Astrocyte (in vitro differentiated cells and primary cell): ENCODE measurements at regions not wholly inside any gene's neighbourhood (a gene's known extent, or its start where the extent isn't known, plus 50 kb on each side); places are given as distances from the start of the nearest gene placed in this dataset.

ENCODE experiments used
- DNase-seq: peaks from one replicate; pipeline ENCODE4 v3.0.0-alpha.2; 2010; ENCODE audit warnings: low read depth
- FAIRE-seq: peaks from 2 replicates; lab custom pipeline; 2011; peaks lifted over from hg19 to GRCh38; lab: Jason Lieb, UNC
- H2AFZ ChIP-seq: 2 replicates; pipeline ENCODE4 v1.6.0; 2012; ENCODE audit warnings: low read depth, low read length, inconsistent platforms
- H3K27ac ChIP-seq: 2 replicates; pipeline ENCODE4 v1.5.1; 2011; ENCODE audit warnings: low read depth, low read length, inconsistent platforms
- H3K27me3 ChIP-seq: 2 replicates; pipeline ENCODE4 v1.6.0; 2011; ENCODE audit warnings: low read length, inconsistent platforms; ENCODE audit not compliant: insufficient read depth
- H3K36me3 ChIP-seq: 2 replicates; pipeline ENCODE4 v1.5.1; 2011; ENCODE audit warnings: low read length, inconsistent platforms; ENCODE audit not compliant: insufficient read depth
- H3K4me1 ChIP-seq: 2 replicates; pipeline ENCODE4 v1.5.1; 2011; ENCODE audit warnings: low read length, inconsistent platforms; ENCODE audit not compliant: insufficient read depth
- H3K4me2 ChIP-seq: 2 replicates; pipeline ENCODE4 v1.6.0; 2012; ENCODE audit warnings: low read length, inconsistent platforms
- H3K4me3 ChIP-seq: 2 replicates; pipeline ENCODE4 v1.5.1; 2011; ENCODE audit warnings: low read depth, mild to moderate bottlenecking, low read length, inconsistent platforms; ENCODE audit not compliant: insufficient read depth
- H3K79me2 ChIP-seq: 2 replicates; pipeline ENCODE4 v1.6.0; 2012; ENCODE audit warnings: mild to moderate bottlenecking, low read length, inconsistent platforms; ENCODE audit not compliant: insufficient read depth
- H3K9ac ChIP-seq: 2 replicates; pipeline ENCODE4 v1.6.0; 2012; ENCODE audit warnings: mild to moderate bottlenecking, low read length, inconsistent platforms
- H3K9me3 ChIP-seq: 2 replicates; pipeline ENCODE4 v1.5.1; 2012; ENCODE audit warnings: low read depth, mild to moderate bottlenecking, low read length, inconsistent platforms; ENCODE audit not compliant: insufficient read depth
- H4K20me1 ChIP-seq: 2 replicates; pipeline ENCODE4 v1.6.0; 2012; ENCODE audit warnings: low read length, inconsistent platforms; ENCODE audit not compliant: insufficient read depth
- H3K27ac Mint-ChIP-seq: one replicate; pipeline ENCODE4 v1.8.0; 2021; ENCODE audit warnings: mild to moderate bottlenecking, mixed read lengths; ENCODE audit not compliant: unreplicated experiment
- H3K27me3 Mint-ChIP-seq: one replicate; pipeline ENCODE4 v1.8.0; 2021; ENCODE audit warnings: low read depth, mixed read lengths; ENCODE audit not compliant: unreplicated experiment
- H3K36me3 Mint-ChIP-seq: one replicate; pipeline ENCODE4 v1.8.0; 2021; ENCODE audit warnings: low read depth, mixed read lengths; ENCODE audit not compliant: unreplicated experiment
- H3K4me1 Mint-ChIP-seq: one replicate; pipeline ENCODE4 v1.8.0; 2021; ENCODE audit warnings: low read depth, mixed read lengths; ENCODE audit not compliant: unreplicated experiment
- H3K4me3 Mint-ChIP-seq: one replicate; pipeline ENCODE4 v1.8.0; 2021; ENCODE audit warnings: mild to moderate bottlenecking, moderate library complexity, mixed read lengths; ENCODE audit not compliant: unreplicated experiment
- H3K9me3 Mint-ChIP-seq: one replicate; pipeline ENCODE4 v1.8.0; 2021; ENCODE audit warnings: mild to moderate bottlenecking, mixed read lengths; ENCODE audit not compliant: unreplicated experiment
- EZH2 ChIP-seq: IDR thresholded peaks from 2 replicates; pipeline ENCODE4 v1.6.1; 2012; ENCODE audit warnings: mild to moderate bottlenecking, low read length, inconsistent platforms; ENCODE audit not compliant: insufficient read depth
- TF ChIP-seq, protein P1 (sequence below): IDR thresholded peaks from 2 replicates; pipeline ENCODE4 v1.5.1; 2011; ENCODE audit warnings: low read depth, mild to moderate bottlenecking, inconsistent platforms, low read length, moderate library complexity; ENCODE audit not compliant: insufficient read depth

GRCh38 chr9:134514503-134514902 is 127.1 kb upstream of the COL5A1 start:
- no peak for FAIRE-seq
- no peak for DNase-seq
- Mint-ChIP-seq H3K4me1 (peaks cover 4% of the 10 kb centered on the region), H3K36me3 (peaks cover 4% of the 10 kb centered on the region), H3K9me3 (peaks cover 16% of the 10 kb centered on the region), H3K27me3 (peaks cover 3% of the 10 kb centered on the region), H3K27ac (no peak overlapping the region), H3K4me3 (no peak overlapping the region)
- TF ChIP-seq, protein P1, sequence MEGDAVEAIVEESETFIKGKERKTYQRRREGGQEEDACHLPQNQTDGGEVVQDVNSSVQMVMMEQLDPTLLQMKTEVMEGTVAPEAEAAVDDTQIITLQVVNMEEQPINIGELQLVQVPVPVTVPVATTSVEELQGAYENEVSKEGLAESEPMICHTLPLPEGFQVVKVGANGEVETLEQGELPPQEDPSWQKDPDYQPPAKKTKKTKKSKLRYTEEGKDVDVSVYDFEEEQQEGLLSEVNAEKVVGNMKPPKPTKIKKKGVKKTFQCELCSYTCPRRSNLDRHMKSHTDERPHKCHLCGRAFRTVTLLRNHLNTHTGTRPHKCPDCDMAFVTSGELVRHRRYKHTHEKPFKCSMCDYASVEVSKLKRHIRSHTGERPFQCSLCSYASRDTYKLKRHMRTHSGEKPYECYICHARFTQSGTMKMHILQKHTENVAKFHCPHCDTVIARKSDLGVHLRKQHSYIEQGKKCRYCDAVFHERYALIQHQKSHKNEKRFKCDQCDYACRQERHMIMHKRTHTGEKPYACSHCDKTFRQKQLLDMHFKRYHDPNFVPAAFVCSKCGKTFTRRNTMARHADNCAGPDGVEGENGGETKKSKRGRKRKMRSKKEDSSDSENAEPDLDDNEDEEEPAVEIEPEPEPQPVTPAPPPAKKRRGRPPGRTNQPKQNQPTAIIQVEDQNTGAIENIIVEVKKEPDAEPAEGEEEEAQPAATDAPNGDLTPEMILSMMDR = no peak
- TF ChIP-seq EZH2 = no peak
- H3K9ac ChIP-seq = no peak overlapping the region
- H3K36me3 ChIP-seq = no peaks in the 10 kb centered on the region
- no peak overlapping the region for H3K27ac ChIP-seq
- H3K79me2 ChIP-seq = no peaks in the 10 kb centered on the region
- no peaks in the 10 kb centered on the region for H4K20me1 ChIP-seq
- no peak overlapping the region for H3K4me2 ChIP-seq
- H3K4me3 ChIP-seq = no peak overlapping the region
- H3K4me1 ChIP-seq = peaks cover 5% of the 10 kb centered on the region
- no peaks in the 10 kb centered on the region for H3K27me3 ChIP-seq
- no peaks in the 10 kb centered on the region for H3K9me3 ChIP-seq
- no peak overlapping the region for H2AFZ ChIP-seq

GRCh38 chr9:134515026-134515821 is 126.4 kb upstream of the COL5A1 start:
- Histone ChIP-seq H3K79me2 (no peaks in the 10 kb centered on the region), H3K27ac (no peak overlapping the region), H3K27me3 (no peaks in the 10 kb centered on the region), H3K4me2 (peak overlapping the region; percentile 14), H3K4me3 (no peak overlapping the region), H3K9ac (no peak overlapping the region), H3K9me3 (no peaks in the 10 kb centered on the region), H2AFZ (no peak overlapping the region), H3K4me1 (peaks cover 5% of the 10 kb centered on the region), H4K20me1 (no peaks in the 10 kb centered on the region), H3K36me3 (no peaks in the 10 kb centered on the region)
- FAIRE-seq = no peak
- Mint-ChIP-seq H3K27me3 (peaks cover 3% of the 10 kb centered on the region), H3K9me3 (peaks cover 16% of the 10 kb centered on the region), H3K4me3 (no peak overlapping the region), H3K4me1 (peaks cover 4% of the 10 kb centered on the region), H3K36me3 (peaks cover 4% of the 10 kb centered on the region), H3K27ac (peak overlapping the region; percentile 7)
- no peak for TF ChIP-seq EZH2
- DNase-seq = peak; percentile 42

GRCh38 chr9:134516464-134516863 is 125.1 kb upstream of the COL5A1 start:
- peaks cover 18% of the 10 kb centered on the region for H3K9me3 Mint-ChIP-seq
- peaks cover 4% of the 10 kb centered on the region for H3K4me1 Mint-ChIP-seq
- H3K9ac ChIP-seq = no peak overlapping the region
- H3K4me3 Mint-ChIP-seq = no peak overlapping the region
- H4K20me1 ChIP-seq = no peaks in the 10 kb centered on the region
- peaks cover 5% of the 10 kb centered on the region for H3K4me1 ChIP-seq
- no peaks in the 10 kb centered on the region for H3K27me3 ChIP-seq
- DNase-seq (no peak), FAIRE-seq (no peak)
- no peak overlapping the region for H2AFZ ChIP-seq
- peaks cover 3% of the 10 kb centered on the region for H3K27me3 Mint-ChIP-seq
- TF ChIP-seq, protein P1 = no peak
- TF ChIP-seq EZH2 = no peak
- no peaks in the 10 kb centered on the region for H3K79me2 ChIP-seq
- no peak overlapping the region for H3K27ac ChIP-seq
- no peak overlapping the region for H3K4me2 ChIP-seq
- peaks cover 4% of the 10 kb centered on the region for H3K36me3 Mint-ChIP-seq
- peaks cover 3% of the 10 kb centered on the region for H3K9me3 ChIP-seq
- no peaks in the 10 kb centered on the region for H3K36me3 ChIP-seq
- H3K4me3 ChIP-seq = no peak overlapping the region
- H3K27ac Mint-ChIP-seq = no peak overlapping the region
